ENCODE measurements at regions not wholly inside any gene's neighbourhood (a gene's known extent, or its start where the extent isn't known, plus 50 kb on each side); places are given as distances from the start of the nearest gene placed in this dataset.

- no peak for TF ChIP-seq CTCF (IDR thresholded peaks at IDR 0.05)
- TF ChIP-seq POLR2A (IDR thresholded peaks at IDR 0.05) = no peak
Measured at GRCh38 chr14:51180577-51180976, 59.5 kb upstream of the TMX1 start.

All from adrenal gland (tissue), 5 donors.